Activated CD4-positive, alpha-beta T cell treated with anti-CD3 and anti-CD28 coated beads, Interleukin-2, amount 10 ng/mL, durations not matched to agents 24 days and 14 days (primary cell): ENCODE measurements at regions not wholly inside any gene's neighbourhood (a gene's known extent, or its start where the extent isn't known, plus 50 kb on each side); places are given as distances from the start of the nearest gene placed in this dataset.

ENCODE experiments used
- DNase-seq: peaks from one replicate; pipeline ENCODE4 v3.0.0; 2022
- H3K27ac Mint-ChIP-seq: one replicate; pipeline ENCODE4 v1.8.0; 2022; ENCODE audit warnings: mild to moderate bottlenecking, mixed read lengths
- H3K27me3 Mint-ChIP-seq: one replicate; pipeline ENCODE4 v1.8.0; 2022; ENCODE audit warnings: mixed read lengths
- H3K36me3 Mint-ChIP-seq: one replicate; pipeline ENCODE4 v1.8.0; 2022; ENCODE audit warnings: low read depth, mild to moderate bottlenecking, mixed read lengths
- H3K4me1 Mint-ChIP-seq: one replicate; pipeline ENCODE4 v1.8.0; 2021; ENCODE audit warnings: mixed read lengths
- H3K4me3 Mint-ChIP-seq: one replicate; pipeline ENCODE4 v1.8.0; 2022; ENCODE audit warnings: mild to moderate bottlenecking, moderate library complexity, mixed read lengths
- H3K9me3 Mint-ChIP-seq: one replicate; pipeline ENCODE4 v1.8.0; 2021; ENCODE audit warnings: mixed read lengths
- intact Hi-C: fragments of 100-400 bp; cut with micrococcal nuclease; formaldehyde crosslinking; loops from one replicate; pipeline ENCODE4 v1.15.1; 2023

DNA sequence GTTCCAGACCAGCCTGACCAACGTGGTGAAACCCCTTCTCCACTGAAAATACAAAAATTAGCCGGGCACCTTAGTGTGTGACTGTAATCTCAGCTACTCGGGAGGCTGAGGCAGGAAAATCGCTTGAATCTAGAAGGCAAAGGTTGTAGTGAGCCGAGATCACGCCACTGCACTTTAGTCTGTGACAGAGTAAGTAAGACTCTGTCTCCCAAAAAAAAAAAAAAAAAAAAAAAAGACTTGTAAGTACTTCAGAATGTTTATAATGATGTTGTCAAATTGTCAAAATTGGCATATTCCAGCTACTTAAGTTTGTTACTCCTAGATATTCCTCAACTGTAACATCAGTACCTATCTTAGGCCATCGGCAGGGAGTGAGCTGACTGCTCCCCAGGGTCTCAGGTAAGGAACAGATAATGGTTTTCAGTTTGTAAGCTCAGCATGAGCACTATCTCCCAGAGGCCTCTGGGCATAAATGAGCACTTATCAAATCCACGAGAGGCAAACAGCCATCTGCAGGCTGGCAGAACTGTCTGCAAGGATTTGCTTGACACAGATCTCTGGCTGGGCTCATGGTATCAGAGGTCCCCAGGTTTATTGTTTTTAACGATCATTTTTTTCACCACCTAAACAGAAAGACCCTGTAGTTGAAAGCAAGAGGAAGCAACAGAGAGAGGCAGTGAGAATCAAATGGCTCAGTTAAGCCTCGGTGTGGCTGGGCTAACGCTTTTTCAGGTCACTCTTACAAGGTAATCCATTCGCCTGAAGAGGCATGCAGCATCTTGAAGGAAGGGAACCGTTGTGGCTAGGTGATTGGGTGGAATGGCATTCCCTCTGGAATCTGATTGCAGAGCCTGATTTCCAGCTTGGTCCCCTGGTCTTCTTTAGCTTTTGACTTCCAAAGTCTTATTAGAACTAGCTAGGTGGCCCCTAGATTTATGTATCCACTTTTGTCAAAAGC, 115.9 kb downstream of the LY86 start:
- intact Hi-C loops = no loop called here
- Mint-ChIP-seq H3K4me1 (peaks cover 7% of the 10 kb centered on the region), H3K4me3 (no peak overlapping the region), H3K36me3 (no peaks in the 10 kb centered on the region), H3K9me3 (peaks cover 3% of the 10 kb centered on the region), H3K27ac (no peak overlapping the region), H3K27me3 (peaks cover 39% of the 10 kb centered on the region)
- DNase-seq = no peak

DNA sequence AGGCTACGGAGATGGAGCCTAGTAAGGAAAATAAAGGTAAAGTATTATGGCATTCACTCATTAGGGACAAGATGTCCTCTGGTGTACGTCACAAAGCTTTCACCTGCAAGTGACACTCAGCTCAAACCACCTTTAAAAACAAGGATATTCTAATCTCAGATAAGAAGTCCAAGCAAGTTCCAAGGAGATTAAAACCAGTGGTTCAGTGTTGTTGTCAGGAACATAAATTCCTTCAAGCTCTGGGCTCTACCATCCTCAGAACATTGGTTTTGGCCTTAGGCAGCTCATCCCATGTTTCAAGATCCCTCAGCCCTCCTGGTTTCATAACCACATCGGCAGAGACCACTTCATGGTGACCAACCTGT, 116.5 kb downstream of the LY86 start:
- H3K4me3 Mint-ChIP-seq = no peak overlapping the region
- intact Hi-C loops = no loop called here
- H3K4me1 Mint-ChIP-seq = peaks cover 7% of the 10 kb centered on the region
- peaks cover 42% of the 10 kb centered on the region for H3K27me3 Mint-ChIP-seq
- peaks cover 3% of the 10 kb centered on the region for H3K9me3 Mint-ChIP-seq
- H3K27ac Mint-ChIP-seq = no peak overlapping the region
- no peaks in the 10 kb centered on the region for H3K36me3 Mint-ChIP-seq
- no peak for DNase-seq

DNA sequence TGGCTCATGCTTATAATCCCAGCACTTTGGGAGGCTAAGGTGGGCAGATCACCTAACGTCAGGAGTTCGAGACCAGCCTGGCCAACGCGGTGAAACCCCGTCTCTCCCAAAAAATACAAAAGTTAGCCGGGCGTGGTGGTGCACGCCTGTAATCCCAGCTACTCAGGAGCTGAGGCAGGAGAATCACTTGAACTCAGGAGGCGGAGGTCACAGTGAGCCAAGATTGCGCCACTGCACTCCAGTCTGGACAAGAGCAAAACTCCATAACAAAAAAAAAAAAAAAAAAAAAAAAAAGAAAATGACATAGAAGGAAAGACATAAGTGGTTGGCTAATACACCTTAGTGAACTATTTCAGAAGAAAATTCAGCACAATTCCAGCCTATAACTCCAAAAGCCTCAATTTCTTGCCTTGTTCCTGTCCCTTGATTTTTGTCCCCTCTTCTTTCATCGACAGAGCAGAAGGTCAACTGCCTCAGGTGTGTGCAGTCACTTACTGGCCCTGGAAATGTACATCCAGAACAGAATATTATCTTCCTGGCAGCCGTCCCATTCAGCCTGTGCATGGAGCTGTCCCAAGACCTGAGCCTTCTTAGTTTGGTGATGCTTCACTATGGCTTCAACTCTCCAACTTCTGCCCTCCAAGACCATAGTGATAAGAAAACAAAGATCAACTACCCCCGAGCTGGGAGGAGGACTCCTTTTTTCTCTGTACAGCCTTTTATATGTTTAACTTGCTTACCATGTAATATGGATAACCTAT, 117.6 kb downstream of the LY86 start:
- no peak overlapping the region for H3K27ac Mint-ChIP-seq
- H3K9me3 Mint-ChIP-seq = peaks cover 7% of the 10 kb centered on the region
- no peak overlapping the region for H3K4me3 Mint-ChIP-seq
- H3K4me1 Mint-ChIP-seq = peaks cover 9% of the 10 kb centered on the region
- DNase-seq = no peak
- intact Hi-C loops = no loop called here
- H3K27me3 Mint-ChIP-seq = peaks cover 43% of the 10 kb centered on the region
- H3K36me3 Mint-ChIP-seq = no peaks in the 10 kb centered on the region

- no peak for DNase-seq
- peaks cover 7% of the 10 kb centered on the region for H3K9me3 Mint-ChIP-seq
- H3K36me3 Mint-ChIP-seq = no peaks in the 10 kb centered on the region
- no peak overlapping the region for H3K27ac Mint-ChIP-seq
- H3K27me3 Mint-ChIP-seq = peaks cover 36% of the 10 kb centered on the region
- intact Hi-C loops = no loop called here
- H3K4me3 Mint-ChIP-seq = no peak overlapping the region
- peaks cover 16% of the 10 kb centered on the region for H3K4me1 Mint-ChIP-seq
Measured at GRCh38 chr6:6707143-6707542, 118.6 kb downstream of the LY86 start.

DNA sequence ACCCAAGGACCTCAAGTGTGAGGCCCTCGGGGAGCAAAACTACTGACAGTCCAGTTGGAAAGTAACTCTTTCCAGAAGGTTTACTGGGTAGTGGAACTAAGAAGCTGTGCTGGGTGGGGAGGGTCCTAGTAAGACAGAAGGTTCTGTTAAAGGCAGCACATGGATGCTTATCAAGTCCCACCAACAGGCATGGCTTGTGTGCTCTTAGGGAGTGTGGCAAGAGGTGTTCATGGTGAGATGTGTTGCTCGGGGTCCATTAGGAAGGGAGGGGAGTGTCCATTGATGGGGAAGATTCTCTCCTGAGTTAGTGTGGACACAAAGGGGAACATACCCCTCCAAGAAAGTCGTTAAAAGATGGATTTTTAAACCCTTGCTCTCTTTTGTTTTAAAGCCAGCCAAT, 120.6 kb downstream of the LY86 start:
- Mint-ChIP-seq H3K27ac (no peak overlapping the region), H3K36me3 (no peaks in the 10 kb centered on the region), H3K4me1 (peaks cover 30% of the 10 kb centered on the region), H3K9me3 (peaks cover 7% of the 10 kb centered on the region), H3K4me3 (no peak overlapping the region), H3K27me3 (peaks cover 33% of the 10 kb centered on the region)
- no peak for DNase-seq
- intact Hi-C loops = no loop called here

DNA sequence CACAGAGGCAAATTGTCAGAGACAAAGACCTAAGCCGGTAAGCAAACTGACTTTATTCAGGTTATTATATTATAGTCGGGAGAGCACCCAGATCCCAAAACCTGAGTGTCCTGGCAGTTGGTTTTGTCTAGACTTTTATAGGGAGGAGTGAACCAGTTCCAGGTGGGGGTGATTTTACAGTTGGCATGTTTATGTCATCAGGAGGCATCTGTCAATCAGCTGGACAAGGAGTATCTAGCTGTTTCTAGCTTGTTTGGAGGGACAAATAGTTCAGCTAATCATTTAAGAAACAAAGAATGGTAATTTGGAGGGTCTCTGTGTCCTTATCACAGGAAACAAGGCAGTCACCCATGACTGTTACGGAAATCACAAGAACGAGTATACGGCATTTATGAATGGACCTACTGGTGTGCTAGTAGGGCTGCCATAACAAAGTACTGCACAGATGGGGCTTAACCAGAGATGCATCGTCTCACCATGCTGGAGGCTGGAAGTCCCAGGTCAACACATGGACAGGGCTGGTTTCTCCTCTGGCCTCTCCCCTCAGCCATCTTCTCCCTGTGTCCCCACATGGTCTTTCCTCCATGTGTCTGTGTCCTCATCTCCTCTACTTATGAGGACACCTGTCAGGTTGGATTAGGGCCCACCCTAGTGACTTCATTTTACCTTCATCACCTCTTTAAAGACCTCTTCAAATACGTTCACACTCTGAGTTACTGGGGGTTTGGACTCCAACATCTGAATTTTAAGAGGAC, 122.7 kb downstream of the LY86 start:
- Mint-ChIP-seq H3K4me3 (peak overlapping the region; percentile 69), H3K27me3 (peaks cover 31% of the 10 kb centered on the region), H3K4me1 (peaks cover 32% of the 10 kb centered on the region), H3K9me3 (peaks cover 7% of the 10 kb centered on the region), H3K36me3 (no peaks in the 10 kb centered on the region), H3K27ac (no peak overlapping the region)
- intact Hi-C loops = loop anchor here (5.0 kb wide), 1 partner anchor 34 kb away; no protein-coding TSS in a partner anchor
- no peak for DNase-seq

DNA sequence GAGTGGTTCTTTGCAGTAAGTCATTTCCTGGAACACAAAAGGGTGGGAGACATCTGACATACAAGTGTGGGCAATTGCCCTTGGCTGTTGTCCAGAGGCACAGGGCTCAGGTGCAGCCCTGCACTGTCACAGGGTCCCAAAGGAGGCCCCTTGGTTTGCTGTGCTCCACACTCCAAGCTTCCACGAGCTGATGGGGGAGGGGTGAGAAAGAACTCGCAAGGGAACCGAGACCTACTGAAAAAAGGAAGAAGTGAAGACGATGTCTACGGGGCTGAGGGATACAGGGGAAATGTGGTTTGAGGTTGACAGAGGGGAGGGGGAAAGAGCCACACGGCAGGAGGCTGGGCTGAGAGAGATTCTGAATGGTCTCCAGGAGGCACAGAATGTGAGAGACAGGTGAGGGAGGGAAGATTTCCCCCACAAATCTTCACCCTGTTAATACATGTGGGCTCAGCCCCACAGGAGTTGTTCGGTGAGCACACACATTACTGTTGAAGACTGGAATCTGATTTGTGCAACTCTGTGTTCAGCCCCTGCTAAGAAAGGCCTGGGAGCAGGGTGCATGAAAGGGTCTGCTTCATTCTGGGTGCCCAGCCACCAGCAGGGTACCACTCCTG, 123.4 kb downstream of the LY86 start:
- peak; percentile 75 for DNase-seq
- Mint-ChIP-seq H3K36me3 (no peaks in the 10 kb centered on the region), H3K4me3 (peak overlapping the region; percentile 69), H3K27ac (peak overlapping the region; percentile 67), H3K9me3 (peaks cover 7% of the 10 kb centered on the region), H3K27me3 (peaks cover 27% of the 10 kb centered on the region), H3K4me1 (peaks cover 32% of the 10 kb centered on the region)
- intact Hi-C loops = loop anchor here (5.0 kb wide), 1 partner anchor 35 kb away; no protein-coding TSS in a partner anchor

DNA sequence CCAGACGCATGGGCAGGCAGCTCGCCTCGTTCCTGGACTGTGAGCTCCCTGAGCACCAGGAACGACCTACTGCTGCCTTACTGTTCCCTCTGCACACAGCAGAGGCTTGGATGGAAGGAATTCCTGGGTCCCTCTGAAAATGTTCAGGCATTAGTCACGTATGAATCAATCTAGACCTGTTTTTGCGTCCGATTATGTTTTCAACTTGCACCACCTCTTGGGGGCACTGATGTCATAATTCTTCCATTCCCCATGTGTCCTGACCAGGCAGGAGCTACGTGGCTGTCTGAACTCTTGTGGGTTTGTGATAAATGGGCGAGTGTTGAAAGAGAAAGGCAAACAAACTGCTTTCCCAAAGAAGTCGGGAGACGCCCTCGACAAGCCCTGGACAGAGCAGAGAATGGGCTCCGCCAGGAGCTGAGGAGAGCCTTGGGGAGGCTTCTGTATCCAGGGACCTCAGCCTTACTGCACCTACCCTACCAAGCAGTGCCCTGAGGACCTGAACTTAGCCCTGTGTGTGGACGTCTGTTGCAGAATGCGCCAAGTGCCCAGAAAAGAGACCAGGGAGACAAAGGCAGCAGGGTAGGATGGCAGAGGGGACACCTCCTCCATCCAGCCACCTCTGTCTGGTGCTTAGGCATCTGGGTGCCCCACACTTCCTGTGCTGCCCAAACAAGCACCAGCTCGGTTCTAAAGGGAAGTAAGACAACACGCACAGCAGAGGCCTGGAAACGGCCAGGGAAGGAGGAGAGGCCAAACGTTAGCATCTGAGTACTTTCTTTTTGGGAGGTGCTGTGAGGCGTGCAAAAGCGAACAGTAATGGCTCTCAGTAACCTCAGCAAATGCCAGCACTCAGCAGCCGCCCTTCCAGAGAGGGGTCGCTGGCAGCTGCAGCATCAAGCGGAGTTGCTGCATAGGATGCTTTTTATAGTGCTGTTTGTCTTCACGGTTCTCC, 124.2 kb downstream of the LY86 start:
- peak overlapping the region; percentile 1 for H3K4me3 Mint-ChIP-seq
- H3K4me1 Mint-ChIP-seq = peaks cover 33% of the 10 kb centered on the region
- intact Hi-C loops = loop anchor here (5.0 kb wide), 1 partner anchor 35 kb away; no protein-coding TSS in a partner anchor
- peaks cover 7% of the 10 kb centered on the region for H3K9me3 Mint-ChIP-seq
- H3K36me3 Mint-ChIP-seq = no peaks in the 10 kb centered on the region
- peaks cover 22% of the 10 kb centered on the region for H3K27me3 Mint-ChIP-seq
- no peak overlapping the region for H3K27ac Mint-ChIP-seq
- DNase-seq = no peak

DNA sequence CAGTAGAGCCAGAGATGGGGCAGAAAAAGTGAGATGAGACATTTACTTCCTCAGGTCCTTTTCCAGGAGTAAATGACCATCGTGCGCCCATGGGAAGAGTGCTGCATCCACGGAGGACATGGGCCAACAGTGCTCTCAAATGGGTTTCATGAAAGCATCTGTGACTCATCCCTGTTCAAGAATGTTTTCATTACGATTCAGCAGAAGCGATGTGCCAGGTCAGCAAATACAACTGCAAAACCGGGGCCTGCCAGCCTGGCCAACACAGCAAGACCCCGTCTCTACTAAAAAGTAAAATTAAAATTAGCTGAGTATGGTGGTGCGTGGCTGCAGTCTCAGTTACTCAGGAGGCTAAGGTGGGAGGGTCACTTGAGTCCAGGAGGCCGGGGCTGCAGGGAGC, 125.1 kb downstream of the LY86 start:
- Mint-ChIP-seq H3K4me1 (peaks cover 38% of the 10 kb centered on the region), H3K27me3 (peaks cover 17% of the 10 kb centered on the region), H3K27ac (no peak overlapping the region), H3K9me3 (peaks cover 6% of the 10 kb centered on the region), H3K4me3 (no peak overlapping the region), H3K36me3 (no peaks in the 10 kb centered on the region)
- DNase-seq = no peak
- intact Hi-C loops = loop anchor here (5.0 kb wide), 1 partner anchor 36 kb away; no protein-coding TSS in a partner anchor

- no peak for DNase-seq
- H3K36me3 Mint-ChIP-seq = no peaks in the 10 kb centered on the region
- H3K27ac Mint-ChIP-seq = no peak overlapping the region
- intact Hi-C loops = loop anchor here (5.0 kb wide), 1 partner anchor 37 kb away; no protein-coding TSS in a partner anchor
- H3K4me3 Mint-ChIP-seq = no peak overlapping the region
- peaks cover 38% of the 10 kb centered on the region for H3K4me1 Mint-ChIP-seq
- peaks cover 13% of the 10 kb centered on the region for H3K27me3 Mint-ChIP-seq
- H3K9me3 Mint-ChIP-seq = peaks cover 4% of the 10 kb centered on the region
Measured at GRCh38 chr6:6714118-6714897, 125.8 kb downstream of the LY86 start.

DNA sequence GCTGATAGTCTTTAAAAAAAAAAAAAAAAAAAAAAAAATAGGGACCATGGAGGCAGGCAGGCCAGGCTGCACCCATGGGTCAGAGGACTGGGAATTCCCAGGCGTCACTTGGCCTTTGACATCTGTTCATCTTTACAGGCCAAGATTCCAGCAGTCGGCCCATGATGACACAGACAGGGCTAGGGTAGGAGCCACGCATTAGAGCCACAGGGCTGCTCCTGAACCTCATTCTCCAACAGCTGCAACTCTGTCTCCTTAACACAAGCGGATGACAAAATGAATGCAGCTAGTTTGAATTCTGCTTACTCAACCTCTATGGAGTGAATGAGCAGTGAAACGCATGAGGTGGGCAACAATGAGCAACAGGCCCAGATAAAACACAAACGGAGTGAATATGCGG, 126.4 kb downstream of the LY86 start:
- H3K9me3 Mint-ChIP-seq = peaks cover 4% of the 10 kb centered on the region
- no peak for DNase-seq
- intact Hi-C loops = loop anchor here (5.0 kb wide), 1 partner anchor 38 kb away; no protein-coding TSS in a partner anchor

GRCh38 chr6:6715465-6715864, 126.9 kb downstream of the LY86 start:
- intact Hi-C loops = no loop called here
- DNase-seq = no peak
- Mint-ChIP-seq H3K4me1 (peaks cover 36% of the 10 kb centered on the region), H3K27ac (no peak overlapping the region), H3K36me3 (no peaks in the 10 kb centered on the region), H3K9me3 (no peaks in the 10 kb centered on the region), H3K4me3 (no peak overlapping the region), H3K27me3 (peaks cover 9% of the 10 kb centered on the region)

More for the DNA sequence above, 126.4 kb downstream of the LY86 start:
- H3K4me1 Mint-ChIP-seq = peaks cover 38% of the 10 kb centered on the region
- peaks cover 9% of the 10 kb centered on the region for H3K27me3 Mint-ChIP-seq
- H3K27ac Mint-ChIP-seq = no peak overlapping the region
- no peaks in the 10 kb centered on the region for H3K36me3 Mint-ChIP-seq
- H3K4me3 Mint-ChIP-seq = no peak overlapping the region
